ENCODE measurements at regions not wholly inside any gene's neighbourhood (a gene's known extent, or its start where the extent isn't known, plus 50 kb on each side); places are given as distances from the start of the nearest gene placed in this dataset.

DNA sequence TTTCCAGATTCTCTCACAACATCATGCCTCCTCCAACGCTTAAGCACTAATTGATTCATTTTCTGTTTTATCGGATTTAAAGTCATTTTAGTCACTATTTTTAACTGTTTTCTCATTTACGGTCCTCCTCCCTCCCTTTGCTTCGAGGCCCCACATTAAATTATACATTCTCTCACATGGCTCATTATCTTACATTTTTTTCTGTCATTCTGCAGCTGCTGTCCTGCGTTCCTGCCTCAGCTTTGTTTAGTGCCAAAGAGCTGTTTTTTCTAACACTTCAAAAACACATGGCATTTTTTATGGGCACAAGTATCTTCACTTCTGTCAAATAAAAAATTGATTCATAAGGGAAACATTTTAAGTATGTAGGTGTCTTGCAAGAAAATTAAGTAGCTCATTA lies 130.1 kb upstream of the FST start:
- TF ChIP-seq, protein P1, sequence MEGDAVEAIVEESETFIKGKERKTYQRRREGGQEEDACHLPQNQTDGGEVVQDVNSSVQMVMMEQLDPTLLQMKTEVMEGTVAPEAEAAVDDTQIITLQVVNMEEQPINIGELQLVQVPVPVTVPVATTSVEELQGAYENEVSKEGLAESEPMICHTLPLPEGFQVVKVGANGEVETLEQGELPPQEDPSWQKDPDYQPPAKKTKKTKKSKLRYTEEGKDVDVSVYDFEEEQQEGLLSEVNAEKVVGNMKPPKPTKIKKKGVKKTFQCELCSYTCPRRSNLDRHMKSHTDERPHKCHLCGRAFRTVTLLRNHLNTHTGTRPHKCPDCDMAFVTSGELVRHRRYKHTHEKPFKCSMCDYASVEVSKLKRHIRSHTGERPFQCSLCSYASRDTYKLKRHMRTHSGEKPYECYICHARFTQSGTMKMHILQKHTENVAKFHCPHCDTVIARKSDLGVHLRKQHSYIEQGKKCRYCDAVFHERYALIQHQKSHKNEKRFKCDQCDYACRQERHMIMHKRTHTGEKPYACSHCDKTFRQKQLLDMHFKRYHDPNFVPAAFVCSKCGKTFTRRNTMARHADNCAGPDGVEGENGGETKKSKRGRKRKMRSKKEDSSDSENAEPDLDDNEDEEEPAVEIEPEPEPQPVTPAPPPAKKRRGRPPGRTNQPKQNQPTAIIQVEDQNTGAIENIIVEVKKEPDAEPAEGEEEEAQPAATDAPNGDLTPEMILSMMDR (IDR thresholded peaks at IDR 0.05) = no peak
- no peak for DNase-seq (ENCODE audit: low spot score)
- Histone ChIP-seq H3K9me3 (no peaks in the 10 kb centered on the region), H3K36me3 (no peaks in the 10 kb centered on the region), H3K27me3 (no peaks in the 10 kb centered on the region), H3K27ac (no peak overlapping the region), H3K4me3 (no peak overlapping the region), H3K4me1 (no peaks in the 10 kb centered on the region)

- H3K4me3 ChIP-seq = no peak overlapping the region
- no peaks in the 10 kb centered on the region for H3K9me3 ChIP-seq
- H3K36me3 ChIP-seq = no peaks in the 10 kb centered on the region
- no peak overlapping the region for H3K27ac ChIP-seq
- H3K4me1 ChIP-seq = no peaks in the 10 kb centered on the region
- H3K27me3 ChIP-seq = no peaks in the 10 kb centered on the region
- no peak for DNase-seq (ENCODE audit: low spot score)
- TF ChIP-seq, protein P1 (IDR thresholded peaks at IDR 0.05) = no peak
Observed at GRCh38 chr5:53350991-53351770, 129.2 kb upstream of the FST start.

- no peak overlapping the region for H3K27ac ChIP-seq
- H3K4me3 ChIP-seq = no peak overlapping the region
- H3K36me3 ChIP-seq = no peaks in the 10 kb centered on the region
- no peaks in the 10 kb centered on the region for H3K9me3 ChIP-seq
- TF ChIP-seq, protein P1 (IDR thresholded peaks at IDR 0.05) = no peak
- no peak for DNase-seq (ENCODE audit: low spot score)
- H3K27me3 ChIP-seq = no peaks in the 10 kb centered on the region
- H3K4me1 ChIP-seq = no peaks in the 10 kb centered on the region
Observed at GRCh38 chr5:53355316-53355715, 125.1 kb upstream of the FST start.

- no peaks in the 10 kb centered on the region for H3K36me3 ChIP-seq
- no peak overlapping the region for H3K4me3 ChIP-seq
- no peak overlapping the region for H3K27ac ChIP-seq
- no peaks in the 10 kb centered on the region for H3K4me1 ChIP-seq
- H3K27me3 ChIP-seq = no peaks in the 10 kb centered on the region
- no peak for DNase-seq (ENCODE audit: low spot score)
- TF ChIP-seq, protein P1 (IDR thresholded peaks at IDR 0.05) = no peak
- no peaks in the 10 kb centered on the region for H3K9me3 ChIP-seq
Observed at GRCh38 chr5:53355931-53356330, 124.5 kb upstream of the FST start.

DNA sequence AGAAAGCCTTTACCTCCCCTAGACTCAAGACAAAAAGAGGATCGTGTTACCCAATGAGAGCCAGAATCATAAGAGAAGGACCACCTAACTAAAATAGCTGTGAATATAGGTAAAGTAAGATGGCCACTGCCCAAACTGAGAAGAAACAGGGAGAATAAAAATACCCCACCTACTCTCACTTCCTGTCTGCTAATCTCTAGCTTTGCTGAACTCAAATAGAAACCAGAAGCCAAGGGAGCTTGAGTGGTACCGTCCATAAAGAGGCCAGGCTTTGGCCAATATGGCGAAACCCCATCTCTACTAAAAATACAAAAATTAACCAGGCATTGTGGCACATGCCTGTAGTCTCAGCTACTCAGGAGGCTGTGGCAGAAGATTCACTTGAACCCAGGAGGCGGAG lies 123.0 kb upstream of the FST start:
- Histone ChIP-seq H3K4me1 (no peaks in the 10 kb centered on the region), H3K36me3 (no peaks in the 10 kb centered on the region), H3K27ac (no peak overlapping the region), H3K4me3 (no peak overlapping the region), H3K27me3 (no peaks in the 10 kb centered on the region), H3K9me3 (no peaks in the 10 kb centered on the region)
- no peak for DNase-seq (ENCODE audit: low spot score)
- TF ChIP-seq, protein P1 (IDR thresholded peaks at IDR 0.05) = no peak

GRCh38 chr5:53358794-53359193 lies 121.6 kb upstream of the FST start:
- DNase-seq (ENCODE audit: low spot score) = no peak
- H3K27ac ChIP-seq = no peak overlapping the region
- H3K9me3 ChIP-seq = no peaks in the 10 kb centered on the region
- H3K27me3 ChIP-seq = no peaks in the 10 kb centered on the region
- TF ChIP-seq, protein P1 (IDR thresholded peaks at IDR 0.05) = no peak
- no peaks in the 10 kb centered on the region for H3K4me1 ChIP-seq
- H3K4me3 ChIP-seq = no peak overlapping the region
- no peaks in the 10 kb centered on the region for H3K36me3 ChIP-seq

All from right atrium auricular region (tissue), 2 donors.